ENCODE measurements at regions not wholly inside any gene's neighbourhood (a gene's known extent, or its start where the extent isn't known, plus 50 kb on each side); places are given as distances from the start of the nearest gene placed in this dataset.

DNA sequence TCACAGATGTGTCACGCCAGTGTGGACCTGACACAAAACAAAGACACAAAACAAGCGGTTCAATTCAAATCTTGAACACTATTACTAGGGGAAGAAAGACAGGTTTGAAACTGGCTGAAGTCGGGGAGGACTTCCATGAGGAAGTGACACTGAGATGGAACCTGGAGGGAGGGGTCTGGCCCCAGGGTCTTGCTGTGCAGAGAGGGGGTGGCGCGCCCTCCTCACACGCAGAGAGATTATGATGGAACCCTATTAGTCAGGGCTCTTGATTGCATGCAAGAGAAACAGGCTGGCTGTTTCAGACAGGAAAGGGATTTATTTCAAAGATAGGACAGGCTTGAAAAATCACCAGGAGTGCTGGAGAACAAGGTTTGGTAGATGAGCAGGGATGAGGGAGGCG, 363.6 kb upstream of the HS6ST1 start:
- TF ChIP-seq, protein P1, sequence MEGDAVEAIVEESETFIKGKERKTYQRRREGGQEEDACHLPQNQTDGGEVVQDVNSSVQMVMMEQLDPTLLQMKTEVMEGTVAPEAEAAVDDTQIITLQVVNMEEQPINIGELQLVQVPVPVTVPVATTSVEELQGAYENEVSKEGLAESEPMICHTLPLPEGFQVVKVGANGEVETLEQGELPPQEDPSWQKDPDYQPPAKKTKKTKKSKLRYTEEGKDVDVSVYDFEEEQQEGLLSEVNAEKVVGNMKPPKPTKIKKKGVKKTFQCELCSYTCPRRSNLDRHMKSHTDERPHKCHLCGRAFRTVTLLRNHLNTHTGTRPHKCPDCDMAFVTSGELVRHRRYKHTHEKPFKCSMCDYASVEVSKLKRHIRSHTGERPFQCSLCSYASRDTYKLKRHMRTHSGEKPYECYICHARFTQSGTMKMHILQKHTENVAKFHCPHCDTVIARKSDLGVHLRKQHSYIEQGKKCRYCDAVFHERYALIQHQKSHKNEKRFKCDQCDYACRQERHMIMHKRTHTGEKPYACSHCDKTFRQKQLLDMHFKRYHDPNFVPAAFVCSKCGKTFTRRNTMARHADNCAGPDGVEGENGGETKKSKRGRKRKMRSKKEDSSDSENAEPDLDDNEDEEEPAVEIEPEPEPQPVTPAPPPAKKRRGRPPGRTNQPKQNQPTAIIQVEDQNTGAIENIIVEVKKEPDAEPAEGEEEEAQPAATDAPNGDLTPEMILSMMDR (IDR thresholded peaks at IDR 0.05; ENCODE audit: low read depth, low read length, poor library complexity, severe bottlenecking) = no peak
- no peak for TF ChIP-seq EZH2phosphoT487 (IDR thresholded peaks at IDR 0.05; ENCODE audit: borderline replicate concordance, low read length)

All from DOHH2 (cell line).